HFF-Myc (cell line): ENCODE measurements at regions not wholly inside any gene's neighbourhood (a gene's known extent, or its start where the extent isn't known, plus 50 kb on each side); places are given as distances from the start of the nearest gene placed in this dataset.

Experiments used
- DNase-seq: peaks from one replicate; pipeline ENCODE4 v3.0.0-alpha.2; 2011; ENCODE audit warnings: low read depth; ENCODE audit errors: extremely low read depth
- H3K4me3 ChIP-seq: replicated peaks from 2 replicates; pipeline ENCODE4 v1.5.1; 2011; ENCODE audit warnings: low read depth, mild to moderate bottlenecking, control low read depth, low read length
- TF ChIP-seq, protein P1 (sequence below): IDR thresholded peaks from 2 replicates; pipeline ENCODE4 v1.5.1; 2012; ENCODE audit warnings: mild to moderate bottlenecking, low read depth, low read length, control low read depth; ENCODE audit errors: missing control alignments

DNA sequence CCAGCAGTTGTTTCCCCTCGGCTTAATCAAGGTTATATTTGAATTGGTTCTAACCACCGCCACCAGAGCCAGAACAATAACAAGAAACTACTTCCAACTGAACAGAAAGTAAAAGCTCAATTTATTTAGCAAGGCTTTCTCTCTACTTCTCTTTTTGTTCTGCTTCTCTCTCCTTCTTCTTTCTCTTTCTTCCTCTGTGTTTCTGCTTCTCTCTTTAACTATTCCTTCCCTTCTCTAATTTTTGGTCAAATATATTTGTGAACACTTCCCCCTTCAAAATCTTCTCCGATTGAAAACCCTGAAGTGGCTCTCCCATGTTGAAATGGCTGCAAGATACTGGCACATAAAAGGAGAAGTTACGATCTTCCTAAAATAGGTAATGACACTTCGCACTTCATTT lies 1195.9 kb upstream of the PRKX start:
- DNase-seq = no peak
- no peak overlapping the region for H3K4me3 ChIP-seq
- TF ChIP-seq, protein P1, sequence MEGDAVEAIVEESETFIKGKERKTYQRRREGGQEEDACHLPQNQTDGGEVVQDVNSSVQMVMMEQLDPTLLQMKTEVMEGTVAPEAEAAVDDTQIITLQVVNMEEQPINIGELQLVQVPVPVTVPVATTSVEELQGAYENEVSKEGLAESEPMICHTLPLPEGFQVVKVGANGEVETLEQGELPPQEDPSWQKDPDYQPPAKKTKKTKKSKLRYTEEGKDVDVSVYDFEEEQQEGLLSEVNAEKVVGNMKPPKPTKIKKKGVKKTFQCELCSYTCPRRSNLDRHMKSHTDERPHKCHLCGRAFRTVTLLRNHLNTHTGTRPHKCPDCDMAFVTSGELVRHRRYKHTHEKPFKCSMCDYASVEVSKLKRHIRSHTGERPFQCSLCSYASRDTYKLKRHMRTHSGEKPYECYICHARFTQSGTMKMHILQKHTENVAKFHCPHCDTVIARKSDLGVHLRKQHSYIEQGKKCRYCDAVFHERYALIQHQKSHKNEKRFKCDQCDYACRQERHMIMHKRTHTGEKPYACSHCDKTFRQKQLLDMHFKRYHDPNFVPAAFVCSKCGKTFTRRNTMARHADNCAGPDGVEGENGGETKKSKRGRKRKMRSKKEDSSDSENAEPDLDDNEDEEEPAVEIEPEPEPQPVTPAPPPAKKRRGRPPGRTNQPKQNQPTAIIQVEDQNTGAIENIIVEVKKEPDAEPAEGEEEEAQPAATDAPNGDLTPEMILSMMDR = no peak

DNA sequence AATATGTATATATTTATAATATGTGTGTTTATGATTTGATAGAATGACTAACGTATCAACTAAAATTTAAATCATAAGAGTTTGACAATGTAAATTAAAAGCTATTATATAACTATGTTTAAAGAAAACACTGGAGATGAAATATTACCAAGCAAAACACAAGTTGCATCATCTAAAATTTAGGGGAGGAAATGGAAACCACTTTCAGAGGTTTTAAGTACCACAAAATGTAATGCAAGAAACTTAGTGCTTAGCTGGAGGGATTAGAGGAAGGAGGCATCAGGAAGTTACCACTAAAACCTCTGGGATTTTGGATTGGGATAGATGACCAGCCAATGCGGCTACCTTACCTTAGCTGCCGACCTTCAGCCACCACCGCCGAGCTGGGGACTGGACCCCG lies 1192.1 kb upstream of the PRKX start:
- DNase-seq = no peak
- H3K4me3 ChIP-seq = no peak overlapping the region
- TF ChIP-seq, protein P1 = no peak

DNA sequence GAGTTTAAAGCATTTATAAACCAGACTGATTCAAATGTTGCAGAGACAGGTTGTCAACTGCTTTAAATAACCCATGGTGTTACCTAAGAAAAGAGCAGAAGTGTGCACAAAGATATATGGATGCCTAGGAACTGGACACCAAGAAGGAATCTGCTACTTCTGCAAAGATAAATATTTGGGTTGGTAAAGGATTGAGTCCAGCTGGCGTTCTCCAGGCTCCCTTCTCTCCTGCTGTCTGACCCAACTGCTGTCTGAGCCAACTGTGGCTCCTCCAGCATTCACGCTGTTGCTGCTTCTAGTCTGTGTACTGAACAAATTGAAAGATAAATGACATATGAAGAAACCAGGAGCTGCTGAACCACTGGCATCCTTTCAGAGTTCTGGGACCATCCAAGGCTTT lies 1167.8 kb upstream of the PRKX start:
- no peak for DNase-seq
- TF ChIP-seq, protein P1 = no peak

DNA sequence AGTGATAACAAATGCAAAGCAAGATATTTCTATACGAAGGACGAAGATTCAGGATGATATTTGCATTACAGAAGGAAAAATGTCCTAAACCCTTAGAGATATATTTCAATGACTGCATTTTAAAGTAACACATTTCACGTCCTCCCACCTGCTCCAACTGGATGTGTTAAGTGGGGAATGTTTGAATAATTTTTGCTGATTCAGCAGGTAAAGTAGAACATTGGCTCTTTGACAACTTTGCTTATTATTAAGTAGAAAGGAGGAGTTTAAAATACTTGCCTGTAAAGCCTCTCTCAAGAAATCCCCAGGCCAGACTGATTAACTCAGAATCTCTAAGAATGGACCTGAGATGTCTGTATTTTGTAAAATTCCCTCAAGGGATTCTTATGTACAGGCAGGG lies 1165.2 kb upstream of the PRKX start:
- TF ChIP-seq, protein P1 = no peak
- H3K4me3 ChIP-seq = no peak overlapping the region
- DNase-seq = no peak

More for the DNA sequence above, 1167.8 kb upstream of the PRKX start:
- no peak overlapping the region for H3K4me3 ChIP-seq

DNA sequence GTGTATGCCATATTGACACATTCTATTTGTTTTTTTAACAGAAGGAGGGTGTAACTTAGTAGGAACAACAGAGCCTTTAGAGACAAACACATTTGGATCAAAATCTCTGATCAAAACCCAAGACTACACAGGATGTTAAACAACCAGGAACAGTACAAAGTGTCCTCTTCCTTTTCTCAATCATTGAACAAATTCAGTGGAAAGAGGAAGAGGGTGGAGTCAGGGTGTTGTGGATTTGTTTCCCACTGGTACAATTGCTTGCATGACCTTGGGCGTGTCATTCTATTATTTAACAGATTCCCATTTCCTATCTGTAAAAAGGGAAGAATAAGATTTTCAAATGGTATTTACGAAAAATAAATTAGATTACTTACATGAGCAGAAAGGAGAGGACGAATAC lies 1162.8 kb upstream of the PRKX start:
- TF ChIP-seq, protein P1 = no peak

DNA sequence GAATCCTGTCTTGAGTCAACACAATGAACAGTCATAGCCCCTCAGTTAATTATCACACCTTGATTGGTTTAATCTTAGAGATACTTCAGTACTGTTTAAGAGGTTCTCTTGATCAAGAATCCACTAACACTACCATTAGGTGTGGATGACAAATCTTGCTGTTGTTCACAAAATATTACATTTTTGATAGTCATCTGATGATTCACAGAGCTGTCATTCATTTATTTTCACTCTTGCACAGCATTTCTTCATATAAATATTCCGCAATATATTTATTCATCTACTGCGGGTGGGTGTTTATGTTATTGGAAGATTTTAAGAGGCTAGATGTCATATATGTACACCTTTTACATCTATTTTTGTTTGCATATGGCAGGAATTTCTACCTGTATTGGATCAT lies 1138.1 kb upstream of the PRKX start:
- TF ChIP-seq, protein P1 = no peak

More for the DNA sequence above, 1162.8 kb upstream of the PRKX start:
- H3K4me3 ChIP-seq = no peak overlapping the region
- DNase-seq = no peak

DNA sequence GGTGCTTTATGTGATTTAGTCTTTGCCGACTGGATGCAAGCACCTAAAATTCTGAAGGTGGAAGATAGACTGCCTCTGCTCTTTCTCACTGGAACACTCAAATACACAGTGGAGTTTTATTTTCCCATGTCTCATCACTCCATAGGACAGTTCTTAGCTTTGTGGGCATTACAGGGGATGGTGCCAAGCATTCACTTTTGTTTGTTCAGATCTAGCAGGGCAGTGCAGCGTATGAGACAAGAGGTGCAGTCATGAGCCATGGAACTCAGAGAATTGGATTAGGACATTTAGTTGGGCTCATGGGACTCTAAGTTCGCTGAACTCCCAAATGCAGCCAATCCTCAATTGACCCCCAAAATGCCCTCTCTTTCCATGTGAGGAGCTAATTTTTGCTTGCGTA lies 1136.9 kb upstream of the PRKX start:
- DNase-seq = no peak
- TF ChIP-seq, protein P1 = no peak
- no peak overlapping the region for H3K4me3 ChIP-seq

More for the DNA sequence above, 1138.1 kb upstream of the PRKX start:
- no peak overlapping the region for H3K4me3 ChIP-seq
- no peak for DNase-seq
